GM12864 (cell line): ENCODE measurements at regions not wholly inside any gene's neighbourhood (a gene's known extent, or its start where the extent isn't known, plus 50 kb on each side); places are given as distances from the start of the nearest gene placed in this dataset.

Source experiments
- DNase-seq: peaks from one replicate; pipeline ENCODE4 v3.0.0-alpha.2; 2011; ENCODE audit warnings: low read depth
- H3K4me3 ChIP-seq: 2 replicates; pipeline ENCODE4 v1.5.1; 2011; ENCODE audit warnings: mild to moderate bottlenecking, low read depth, low read length, control low read depth
- TF ChIP-seq, protein P1 (sequence below): IDR thresholded peaks from 2 replicates; pipeline ENCODE4 v1.5.1; 2011; ENCODE audit warnings: low read depth, mild to moderate bottlenecking, moderate library complexity, low read length, control low read depth, inconsistent platforms; ENCODE audit errors: missing control alignments

GRCh38 chr1:9476790-9477463, 62.3 kb upstream of the SLC25A33 start:
- TF ChIP-seq, protein P1, sequence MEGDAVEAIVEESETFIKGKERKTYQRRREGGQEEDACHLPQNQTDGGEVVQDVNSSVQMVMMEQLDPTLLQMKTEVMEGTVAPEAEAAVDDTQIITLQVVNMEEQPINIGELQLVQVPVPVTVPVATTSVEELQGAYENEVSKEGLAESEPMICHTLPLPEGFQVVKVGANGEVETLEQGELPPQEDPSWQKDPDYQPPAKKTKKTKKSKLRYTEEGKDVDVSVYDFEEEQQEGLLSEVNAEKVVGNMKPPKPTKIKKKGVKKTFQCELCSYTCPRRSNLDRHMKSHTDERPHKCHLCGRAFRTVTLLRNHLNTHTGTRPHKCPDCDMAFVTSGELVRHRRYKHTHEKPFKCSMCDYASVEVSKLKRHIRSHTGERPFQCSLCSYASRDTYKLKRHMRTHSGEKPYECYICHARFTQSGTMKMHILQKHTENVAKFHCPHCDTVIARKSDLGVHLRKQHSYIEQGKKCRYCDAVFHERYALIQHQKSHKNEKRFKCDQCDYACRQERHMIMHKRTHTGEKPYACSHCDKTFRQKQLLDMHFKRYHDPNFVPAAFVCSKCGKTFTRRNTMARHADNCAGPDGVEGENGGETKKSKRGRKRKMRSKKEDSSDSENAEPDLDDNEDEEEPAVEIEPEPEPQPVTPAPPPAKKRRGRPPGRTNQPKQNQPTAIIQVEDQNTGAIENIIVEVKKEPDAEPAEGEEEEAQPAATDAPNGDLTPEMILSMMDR: no peak
- DNase-seq: no peak
- no peak overlapping the region for H3K4me3 ChIP-seq

GRCh38 chr1:9477535-9477934, 61.7 kb upstream of the SLC25A33 start:
- DNase-seq: no peak
- no peak overlapping the region for H3K4me3 ChIP-seq
- TF ChIP-seq, protein P1: no peak

DNA sequence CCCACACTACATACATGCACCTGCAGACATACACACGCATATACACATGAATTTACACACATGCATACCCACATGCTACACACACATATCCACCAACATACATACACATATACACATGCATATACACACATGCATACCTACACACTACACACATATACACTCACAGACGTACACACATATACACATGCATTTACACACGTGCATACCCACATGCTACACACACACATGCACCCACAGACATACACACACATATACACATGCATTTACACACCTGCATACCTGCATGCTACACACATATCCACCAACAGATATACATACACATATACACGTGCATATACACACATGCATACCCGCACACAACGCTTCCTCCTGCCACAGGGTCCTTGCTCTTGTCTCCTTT, 61.2 kb upstream of the SLC25A33 start:
- H3K4me3 ChIP-seq: no peak overlapping the region
- DNase-seq: no peak
- TF ChIP-seq, protein P1: no peak

- TF ChIP-seq, protein P1: no peak
- DNase-seq: no peak
- no peak overlapping the region for H3K4me3 ChIP-seq
Measured at GRCh38 chr1:9481048-9481447, 58.2 kb upstream of the SLC25A33 start.

DNA sequence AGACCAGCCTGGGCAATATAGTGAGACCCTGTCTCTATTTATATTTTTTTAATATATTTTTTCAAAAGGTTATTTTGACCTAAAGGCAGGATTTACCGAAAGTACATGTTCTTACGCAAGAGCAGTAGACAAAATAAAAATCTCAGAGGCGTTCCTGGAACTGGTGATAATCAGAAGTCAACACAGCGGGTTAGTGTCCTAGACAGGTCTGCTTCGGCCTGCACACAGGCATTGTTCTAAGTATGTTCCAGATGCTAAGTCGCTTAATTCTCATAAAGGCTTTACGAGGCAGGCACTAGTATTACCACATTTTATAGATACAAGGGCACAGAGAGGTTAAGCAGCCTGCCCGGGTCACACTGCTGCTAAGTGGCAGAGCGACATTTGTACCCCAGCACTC, 56.9 kb upstream of the SLC25A33 start:
- no peak for DNase-seq
- H3K4me3 ChIP-seq: no peak overlapping the region
- TF ChIP-seq, protein P1: no peak

DNA sequence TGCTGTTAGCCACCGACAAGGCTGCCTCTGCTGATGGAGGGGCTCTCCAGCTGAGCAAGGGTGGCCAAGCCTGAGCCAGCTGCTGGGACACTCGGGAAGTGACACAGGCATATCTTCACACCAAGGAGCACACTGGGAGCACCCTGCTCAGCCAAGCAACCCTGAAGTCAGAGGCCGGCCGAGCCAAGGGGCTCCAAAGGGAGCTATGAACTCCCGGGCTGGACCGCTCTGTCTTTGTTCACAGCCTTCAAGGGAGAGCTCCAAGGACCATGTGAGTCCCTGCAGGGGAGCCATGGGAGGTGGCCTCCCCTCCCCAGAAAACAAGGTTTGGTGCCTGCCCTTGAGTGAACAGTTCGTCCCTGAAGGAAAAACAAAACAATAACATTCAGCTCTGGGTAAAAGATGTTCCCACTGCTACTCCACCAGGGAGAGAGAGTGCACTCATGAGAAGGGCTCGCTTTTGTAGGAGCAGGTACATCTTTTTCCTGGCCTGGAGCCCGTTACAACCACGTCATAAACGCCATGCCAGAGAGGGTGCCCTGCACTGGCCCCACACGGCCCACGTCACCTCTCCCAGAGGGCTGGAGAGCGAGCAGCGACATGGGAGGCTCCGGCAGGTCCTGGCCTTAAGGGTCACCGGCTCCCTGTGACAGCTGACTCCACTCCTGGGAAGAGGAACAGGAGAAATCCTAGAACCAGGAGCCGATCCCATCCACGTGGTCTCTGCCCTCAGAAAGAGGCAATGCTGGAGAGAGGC, 56.3 kb upstream of the SLC25A33 start:
- DNase-seq: no peak
- TF ChIP-seq, protein P1: no peak
- H3K4me3 ChIP-seq: no peak overlapping the region

DNA sequence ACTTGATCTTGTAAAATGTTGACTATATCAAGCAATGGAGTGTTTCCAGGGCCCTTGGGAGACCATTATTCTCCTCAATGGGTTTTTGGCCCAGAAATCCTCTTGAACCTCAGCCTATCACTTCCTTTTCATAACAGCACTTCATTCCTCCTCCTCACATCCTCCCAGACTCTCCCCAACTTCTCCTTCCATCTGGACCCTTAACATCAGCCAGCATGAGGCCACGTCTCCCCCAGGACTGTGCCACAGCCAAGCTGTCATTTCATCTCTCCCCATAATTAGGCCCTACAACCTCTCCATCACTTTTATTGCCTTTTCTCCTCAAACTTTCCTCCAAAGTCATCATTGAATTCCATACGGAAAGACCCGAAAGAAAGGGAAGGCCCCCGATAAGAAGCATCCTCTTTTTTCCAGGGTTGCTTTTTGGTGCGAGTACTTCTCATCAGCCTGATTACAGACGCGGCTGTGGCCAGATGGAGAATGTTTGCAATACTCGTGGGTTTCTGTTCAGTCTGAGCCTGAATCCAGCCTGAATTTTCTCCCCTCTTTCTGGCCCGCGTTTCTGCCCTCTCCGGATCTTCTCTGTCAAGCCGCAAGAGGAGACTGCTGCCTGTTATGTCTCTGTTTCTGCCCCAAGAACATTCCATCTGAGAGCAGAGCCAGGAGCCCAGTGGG, 52.7 kb upstream of the SLC25A33 start:
- no peak overlapping the region for H3K4me3 ChIP-seq
- TF ChIP-seq, protein P1: no peak
- DNase-seq: no peak
